SU-DHL-6 (cell line): ENCODE measurements at regions not wholly inside any gene's neighbourhood (a gene's known extent, or its start where the extent isn't known, plus 50 kb on each side); places are given as distances from the start of the nearest gene placed in this dataset.

ENCODE experiments used
- H2AFZ ChIP-seq: fragments of 200-600 bp; sonication (generic); 2 replicates; pipeline ENCODE4 v1.6.1; 2014; ENCODE audit warnings: low read depth, mild to moderate bottlenecking, moderate library complexity, mixed read lengths, antibody characterized with exemption, low read length; ENCODE audit not compliant: severe bottlenecking
- H3F3A ChIP-seq: fragments of 200-600 bp; shearing (Covaris generic); 2 replicates; pipeline ENCODE4 v1.6.0; 2016; ENCODE audit warnings: antibody characterized with exemption, mild to moderate bottlenecking; ENCODE audit not compliant: insufficient read depth
- H3K27ac ChIP-seq: fragments of 200-600 bp; sonication (generic); 2 replicates; pipeline ENCODE4 v1.5.1; 2016; ENCODE audit warnings: low read depth, mild to moderate bottlenecking, low read length, moderate library complexity, mixed read lengths
- H3K27me3 ChIP-seq: fragments of 200-600 bp; sonication (generic), shearing (Covaris generic); 2 replicates; pipeline ENCODE4 v1.6.0; 2014; ENCODE audit warnings: mild to moderate bottlenecking, low read length
- H3K36me3 ChIP-seq: fragments of 200-600 bp; sonication (generic); 2 replicates; pipeline ENCODE4 v1.6.1; 2014; ENCODE audit warnings: mild to moderate bottlenecking, low read length, mixed read lengths
- H3K4me2 ChIP-seq: fragments of 300-600, 200-600 bp; shearing (Covaris generic), sonication (generic); 2 replicates; pipeline ENCODE4 v1.6.0; 2014; ENCODE audit warnings: low read length, low read depth, mild to moderate bottlenecking; ENCODE audit not compliant: poor library complexity, severe bottlenecking
- H3K4me3 ChIP-seq: fragments of 200-600 bp; sonication (generic); 2 replicates; pipeline ENCODE4 v1.5.1; 2014; ENCODE audit warnings: antibody characterized with exemption, low read length, mild to moderate bottlenecking, mixed read lengths; ENCODE audit not compliant: insufficient read depth, poor library complexity, severe bottlenecking
- H3K79me2 ChIP-seq: fragments of 200-600 bp; sonication (generic); 2 replicates; pipeline ENCODE4 v1.6.1; 2014; ENCODE audit warnings: mild to moderate bottlenecking, low read length, moderate library complexity; ENCODE audit not compliant: insufficient read depth
- H3K9ac ChIP-seq: fragments of 200-600 bp; sonication (generic); 2 replicates; pipeline ENCODE4 v1.7.0; 2014; ENCODE audit warnings: mild to moderate bottlenecking, low read length
- H3K9me2 ChIP-seq: fragments of 200-600 bp; sonication (generic); replicated peaks from 2 replicates; pipeline ENCODE4 v1.6.1; 2014; ENCODE audit warnings: low read length; ENCODE audit not compliant: insufficient read depth
- H3K9me3 ChIP-seq: fragments of 200-600 bp; sonication (generic); 2 replicates; pipeline ENCODE4 v1.6.1; 2014; ENCODE audit warnings: low read length, mixed read lengths; ENCODE audit not compliant: insufficient read depth
- H4K20me1 ChIP-seq: fragments of 200-600 bp; sonication (generic); 2 replicates; pipeline ENCODE4 v1.6.1; 2014; ENCODE audit warnings: low read depth, mild to moderate bottlenecking, antibody characterized with exemption, low read length, moderate library complexity, mixed read lengths
- CTCF ChIP-seq: fragments of 200-600 bp; sonication (generic); IDR thresholded peaks from one replicate; pipeline ENCODE4 v1.5.1; 2017; ENCODE audit warnings: antibody characterized with exemption, mild to moderate bottlenecking, low read length, moderate library complexity; ENCODE audit not compliant: insufficient read depth, poor library complexity, severe bottlenecking
- EZH2phosphoT487 ChIP-seq: fragments of 200-600 bp; sonication (generic), shearing (Covaris generic); conservative IDR thresholded peaks from 2 replicates; pipeline ENCODE4 v1.6.1; 2018; ENCODE audit warnings: mild to moderate bottlenecking, antibody characterized with exemption, low read length, moderate library complexity, mixed read lengths

- no peak overlapping the region for H2AFZ ChIP-seq
- H3K9ac ChIP-seq: no peak overlapping the region
- no peaks in the 10 kb centered on the region for H3K27me3 ChIP-seq
- no peak for TF ChIP-seq EZH2phosphoT487
- TF ChIP-seq CTCF: no peak
- H3K9me3 ChIP-seq: no peaks in the 10 kb centered on the region
- H3F3A ChIP-seq: no peaks in the 10 kb centered on the region
- H3K79me2 ChIP-seq: no peaks in the 10 kb centered on the region
- no peak overlapping the region for H3K4me3 ChIP-seq
- no peaks in the 10 kb centered on the region for H4K20me1 ChIP-seq
- H3K27ac ChIP-seq: no peak overlapping the region
- H3K36me3 ChIP-seq: no peaks in the 10 kb centered on the region
- no peak overlapping the region for H3K4me2 ChIP-seq
- no peaks in the 10 kb centered on the region for H3K9me2 ChIP-seq
These were observed 200.3 kb downstream of the C9orf152 start for GRCh38 chr9:110007477-110008270.

GRCh38 chr9:110008663-110009062 lies 199.3 kb downstream of the C9orf152 start:
- H3K79me2 ChIP-seq: no peaks in the 10 kb centered on the region
- H3K4me2 ChIP-seq: no peak overlapping the region
- H2AFZ ChIP-seq: no peak overlapping the region
- H3F3A ChIP-seq: no peaks in the 10 kb centered on the region
- no peaks in the 10 kb centered on the region for H3K9me3 ChIP-seq
- TF ChIP-seq EZH2phosphoT487 (no peak), CTCF (no peak)
- no peak overlapping the region for H3K9ac ChIP-seq
- no peaks in the 10 kb centered on the region for H3K27me3 ChIP-seq
- H3K4me3 ChIP-seq: no peak overlapping the region
- H3K9me2 ChIP-seq: no peaks in the 10 kb centered on the region
- no peaks in the 10 kb centered on the region for H3K36me3 ChIP-seq
- no peak overlapping the region for H3K27ac ChIP-seq
- no peaks in the 10 kb centered on the region for H4K20me1 ChIP-seq

GRCh38 chr9:110011628-110012320 lies 196.2 kb downstream of the C9orf152 start:
- Histone ChIP-seq H3K9ac (no peak overlapping the region), H3K79me2 (no peaks in the 10 kb centered on the region), H3K9me3 (no peaks in the 10 kb centered on the region), H3K36me3 (no peaks in the 10 kb centered on the region), H3K27ac (no peak overlapping the region), H3K4me3 (no peak overlapping the region), H3K4me2 (no peak overlapping the region), H3F3A (no peaks in the 10 kb centered on the region), H3K27me3 (no peaks in the 10 kb centered on the region), H4K20me1 (no peaks in the 10 kb centered on the region), H2AFZ (no peak overlapping the region), H3K9me2 (no peaks in the 10 kb centered on the region)
- TF ChIP-seq EZH2phosphoT487 (no peak), CTCF (no peak)
